Neuronal stem cell (in vitro differentiated cells): ENCODE measurements at regions not wholly inside any gene's neighbourhood (a gene's known extent, or its start where the extent isn't known, plus 50 kb on each side); places are given as distances from the start of the nearest gene placed in this dataset.

ENCODE experiments used
- DNase-seq: peaks from one replicate; pipeline ENCODE4 v3.0.0-alpha.2; 2013; ENCODE audit warnings: low spot score
- H2AFZ ChIP-seq: one replicate; pipeline ENCODE4 v1.6.1; 2013; ENCODE audit warnings: mild to moderate bottlenecking, low read length, inconsistent platforms
- H2AK5ac ChIP-seq: 2 replicates; pipeline ENCODE4 v1.6.1; 2013; ENCODE audit warnings: low read depth, mild to moderate bottlenecking, inconsistent platforms, low read length, moderate library complexity, mixed read lengths
- H2BK120ac ChIP-seq: 2 replicates; pipeline ENCODE4 v1.6.1; 2013; ENCODE audit warnings: low read depth, mild to moderate bottlenecking, inconsistent platforms, low read length, moderate library complexity, mixed read lengths
- H2BK12ac ChIP-seq: one replicate; pipeline ENCODE4 v1.6.1; 2013; ENCODE audit warnings: low read length, inconsistent platforms
- H2BK15ac ChIP-seq: 2 replicates; pipeline ENCODE4 v1.6.1; 2013; ENCODE audit warnings: mild to moderate bottlenecking, low read length, inconsistent platforms, mixed read lengths
- H2BK5ac ChIP-seq: one replicate; pipeline ENCODE4 v1.6.1; 2013; ENCODE audit warnings: inconsistent platforms, mild to moderate bottlenecking, low read length, moderate library complexity
- H3K14ac ChIP-seq: one replicate; pipeline ENCODE4 v1.6.1; 2013; ENCODE audit warnings: low read length, inconsistent platforms
- H3K18ac ChIP-seq: 2 replicates; pipeline ENCODE4 v1.6.1; 2013; ENCODE audit warnings: low read length, inconsistent platforms
- H3K23ac ChIP-seq: 2 replicates; pipeline ENCODE4 v1.6.1; 2013; ENCODE audit warnings: low read depth, mild to moderate bottlenecking, mixed read lengths, low read length, inconsistent platforms; ENCODE audit not compliant: poor library complexity
- H3K27ac ChIP-seq: replicated peaks from 3 replicates; pipeline ENCODE4 v1.5.1; 2013; ENCODE audit warnings: low read length, inconsistent platforms
- H3K27me3 ChIP-seq, 3 experiments: 2 replicates each; pipeline ENCODE4 v1.6.1; 2013; ENCODE audit warnings: low read length in 3 of 3, mild to moderate bottlenecking in 2 of 3, inconsistent platforms in 1 of 3, low read depth in 1 of 3, mixed read lengths in 1 of 3, moderate library complexity in 1 of 3; ENCODE audit not compliant: control insufficient read depth in 3 of 3, insufficient read depth in 3 of 3
- H3K36me3 ChIP-seq, 2 donors: replicated peaks in 1 of 2; 2 replicates each; pipeline ENCODE4 v1.6.1; 2013; ENCODE audit warnings: low read length in 2 of 2; ENCODE audit not compliant: control insufficient read depth in 2 of 2, insufficient read depth in 2 of 2
- H3K4ac ChIP-seq: 2 replicates; pipeline ENCODE4 v1.6.1; 2013; ENCODE audit warnings: inconsistent platforms, mild to moderate bottlenecking, low read length, moderate library complexity
- H3K4me1 ChIP-seq, 2 donors: 1 replicate in 1 of 2; 2 replicates in 1 of 2; pipeline ENCODE4 v1.6.1; 2013; ENCODE audit warnings: low read length in 2 of 2, low read depth in 1 of 2; ENCODE audit not compliant: control insufficient read depth in 2 of 2, insufficient read depth in 1 of 2
- H3K4me2 ChIP-seq: one replicate; pipeline ENCODE4 v1.6.1; 2013; ENCODE audit warnings: mild to moderate bottlenecking, low read length, inconsistent platforms; ENCODE audit not compliant: insufficient read depth, poor library complexity, severe bottlenecking
- H3K4me3 ChIP-seq, 2 donors: 2 replicates each; pipeline ENCODE4 v1.5.1; 2013; ENCODE audit warnings: low read length in 2 of 2, mild to moderate bottlenecking in 2 of 2, inconsistent platforms in 1 of 2, moderate library complexity in 1 of 2
- H3K79me1 ChIP-seq: one replicate; pipeline ENCODE4 v1.6.1; 2013; ENCODE audit warnings: low read depth, mild to moderate bottlenecking, inconsistent platforms, low read length, moderate library complexity
- H3K9ac ChIP-seq: one replicate; pipeline ENCODE4 v1.6.1; 2013; ENCODE audit warnings: mild to moderate bottlenecking, low read depth, low read length, inconsistent platforms; ENCODE audit not compliant: poor library complexity
- H3K9me3 ChIP-seq, 2 donors: replicated peaks in 1 of 2; 2 replicates each; pipeline versions ENCODE3 to v1.6.1; 2013; ENCODE audit warnings: low read length in 2 of 2, mild to moderate bottlenecking in 2 of 2, inconsistent platforms in 1 of 2, low read depth in 1 of 2, mixed read lengths in 1 of 2, moderate library complexity in 1 of 2; ENCODE audit not compliant: control insufficient read depth in 2 of 2, insufficient read depth in 1 of 2
- H4K8ac ChIP-seq: one replicate; pipeline ENCODE4 v1.6.1; 2013; ENCODE audit warnings: low read depth, mild to moderate bottlenecking, inconsistent platforms, low read length, moderate library complexity
- H4K91ac ChIP-seq: one replicate; pipeline ENCODE4 v1.6.1; 2013; ENCODE audit warnings: low read length, low read depth, mild to moderate bottlenecking, inconsistent platforms; ENCODE audit not compliant: poor library complexity
- WGBS, 2 donors: extraction: QIAGEN DNeasy Blood & Tissue Kit; methylation state at CpG; one replicate each; pipeline ENCODE4 v1.1.7; 2013; ENCODE audit warnings: missing lambda C conversion rate in 2 of 2, mixed read lengths in 1 of 2; ENCODE audit not compliant: insufficient read length in 2 of 2, insufficient replicate concordance in 1 of 2; ENCODE audit errors: extremely low coverage in 2 of 2; 5-methylcytosine and 5-hydroxymethylcytosine counted together

GRCh38 chr18:8983195-8983594, 119.3 kb upstream of the NDUFV2 start:
- Histone ChIP-seq H2BK5ac (no peak overlapping the region), H3K14ac (no peak overlapping the region), H2BK15ac (no peak overlapping the region), H3K4ac (no peak overlapping the region), H3K36me3 (no peaks in the 10 kb centered on the region), H3K4me2 (no peak overlapping the region), H3K27ac (no peak overlapping the region), H3K9ac (no peak overlapping the region), H3K9me3 (no peaks in the 10 kb centered on the region), H2AK5ac (no peak overlapping the region), H2BK120ac (no peak overlapping the region), H3K27me3 (no peaks in the 10 kb centered on the region), H3K4me3 (no peak overlapping the region), H2AFZ (no peak overlapping the region), H4K91ac (no peak overlapping the region), H3K4me1 (peaks cover 5 to 8% of the 10 kb centered on the region in 2 donors), H3K79me1 (no peaks in the 10 kb centered on the region), H3K18ac (no peak overlapping the region), H2BK12ac (no peak overlapping the region), H4K8ac (no peak overlapping the region), H3K23ac (no peak overlapping the region)
- WGBS, 2 donors, result no CpG with 5 or more reads among the region's 1 CpG
- DNase-seq, result no peak

- no CpG with 5 or more reads among the region's 4 CpGs for WGBS, 2 donors
- H3K4me1 ChIP-seq, result peaks cover 5 to 8% of the 10 kb centered on the region in 2 donors
- no peaks in the 10 kb centered on the region for H3K27me3 ChIP-seq
- no peak overlapping the region for H2BK12ac ChIP-seq
- DNase-seq, result no peak
- no peak overlapping the region for H3K14ac ChIP-seq
- H4K8ac ChIP-seq, result no peak overlapping the region
- no peak overlapping the region for H4K91ac ChIP-seq
- H2BK15ac ChIP-seq, result no peak overlapping the region
- no peak overlapping the region for H2AFZ ChIP-seq
- no peak overlapping the region for H3K18ac ChIP-seq
- no peak overlapping the region for H3K4me3 ChIP-seq
- H3K36me3 ChIP-seq, result no peaks in the 10 kb centered on the region
- H2BK120ac ChIP-seq, result no peak overlapping the region
- no peak overlapping the region for H3K4me2 ChIP-seq
- no peaks in the 10 kb centered on the region for H3K9me3 ChIP-seq
- no peak overlapping the region for H2AK5ac ChIP-seq
- H3K23ac ChIP-seq, result no peak overlapping the region
- H3K79me1 ChIP-seq, result no peaks in the 10 kb centered on the region
- no peak overlapping the region for H3K9ac ChIP-seq
- H2BK5ac ChIP-seq, result no peak overlapping the region
- no peak overlapping the region for H3K27ac ChIP-seq
- H3K4ac ChIP-seq, result no peak overlapping the region
These were observed 118.3 kb upstream of the NDUFV2 start for GRCh38 chr18:8984131-8984721.

- H3K4me1 ChIP-seq, result no peaks in the 10 kb centered on the region
- H3K4me2 ChIP-seq, result no peak overlapping the region
- H2BK15ac ChIP-seq, result no peak overlapping the region
- no peak overlapping the region for H2BK120ac ChIP-seq
- no peak for DNase-seq
- H2BK5ac ChIP-seq, result no peak overlapping the region
- H2AFZ ChIP-seq, result no peak overlapping the region
- H2AK5ac ChIP-seq, result no peak overlapping the region
- H2BK12ac ChIP-seq, result no peak overlapping the region
- no peak overlapping the region for H3K23ac ChIP-seq
- H3K9me3 ChIP-seq, result no peaks in the 10 kb centered on the region
- no CpG with 5 or more reads among the region's 6 CpGs for WGBS, 2 donors
- H3K79me1 ChIP-seq, result no peaks in the 10 kb centered on the region
- no peak overlapping the region for H3K14ac ChIP-seq
- no peak overlapping the region for H4K91ac ChIP-seq
- H3K27ac ChIP-seq, result no peak overlapping the region
- H3K36me3 ChIP-seq, result no peaks in the 10 kb centered on the region
- no peak overlapping the region for H3K4ac ChIP-seq
- peaks cover 0 to 5% (median 0%) of the 10 kb centered on the region in 3 experiments for H3K27me3 ChIP-seq
- H3K9ac ChIP-seq, result no peak overlapping the region
- no peak overlapping the region for H3K18ac ChIP-seq
- no peak overlapping the region for H3K4me3 ChIP-seq
- H4K8ac ChIP-seq, result no peak overlapping the region
These were observed 115.3 kb upstream of the NDUFV2 start for GRCh38 chr18:8987241-8987640.

GRCh38 chr18:8988260-8988871, 114.1 kb upstream of the NDUFV2 start:
- Histone ChIP-seq H3K23ac (no peak overlapping the region), H3K79me1 (no peaks in the 10 kb centered on the region), H3K4ac (no peak overlapping the region), H2BK5ac (no peak overlapping the region), H3K18ac (no peak overlapping the region), H2BK12ac (no peak overlapping the region), H2BK15ac (no peak overlapping the region), H3K9ac (no peak overlapping the region), H2AK5ac (no peak overlapping the region), H4K8ac (no peak overlapping the region), H4K91ac (no peak overlapping the region), H3K36me3 (no peaks in the 10 kb centered on the region), H3K9me3 (no peaks in the 10 kb centered on the region), H3K4me3 (no peak overlapping the region), H3K4me1 (no peaks in the 10 kb centered on the region), H3K27ac (no peak overlapping the region), H3K14ac (no peak overlapping the region), H3K27me3 (peaks cover 0 to 5% (median 0%) of the 10 kb centered on the region in 3 experiments), H3K4me2 (no peak overlapping the region), H2BK120ac (no peak overlapping the region), H2AFZ (no peak overlapping the region)
- no CpG with 5 or more reads among the region's 10 CpGs for WGBS, 2 donors
- peak; percentile 55 for DNase-seq
